PC-3 (cell line): ENCODE measurements at regions not wholly inside any gene's neighbourhood (a gene's known extent, or its start where the extent isn't known, plus 50 kb on each side); places are given as distances from the start of the nearest gene placed in this dataset.

Experiments
- ATAC-seq: fragments of 200-7000 bp; cut with Tn5 transposase; 2 replicates; pipeline ENCODE4 v1.9.1; 2020; ENCODE audit warnings: mild to moderate bottlenecking, moderate library complexity
- BruUV-seq: library from RNA; stranded (reverse); fragments of 400-500 nt; replicated peaks from 2 replicates; lab custom pipeline; 2021; lab: Mats Ljungman, UMichigan
- CTCF ChIA-PET: fragments of 300-600 bp; sonication (Branson Sonifier 250); formaldehyde crosslinking; loops from one replicate; lab custom pipeline; 2022; ENCODE audit warnings: antibody characterized with exemption; lab: Charles Lee
- POLR2A ChIA-PET: fragments of 300-600 bp; sonication (Branson Sonifier 250); formaldehyde crosslinking; loops from one replicate; lab custom pipeline; 2022; ENCODE audit warnings: antibody characterized with exemption; ENCODE audit not compliant: unreplicated experiment; lab: Charles Lee
- DNase-seq: peaks from one replicate; pipeline ENCODE4 v3.0.0-alpha.2; 2015
- H2AFZ ChIP-seq: fragments of 300-600 bp; sonication (generic); 2 replicates; pipeline ENCODE4 v1.6.0; 2016; ENCODE audit warnings: antibody characterized with exemption, low read length
- H3F3A ChIP-seq: fragments of 300-600 bp; sonication (generic); one replicate; pipeline ENCODE4 v1.6.0; 2017; ENCODE audit warnings: antibody characterized with exemption, low read length, control low read depth, mild to moderate bottlenecking; ENCODE audit not compliant: unreplicated experiment
- H3K27ac ChIP-seq: fragments of 300-600 bp; sonication (generic); 2 replicates; pipeline ENCODE4 v1.5.1; 2016; ENCODE audit warnings: mild to moderate bottlenecking, low read length
- H3K27me3 ChIP-seq: fragments of 300-600 bp; sonication (generic); 2 replicates; pipeline ENCODE4 v1.6.1; 2016; ENCODE audit warnings: low read length, mixed read lengths
- H3K36me3 ChIP-seq: fragments of 300-600 bp; sonication (generic); 2 replicates; pipeline ENCODE4 v1.6.1; 2016; ENCODE audit warnings: low read depth, mixed run types, low read length, mixed read lengths
- H3K4me1 ChIP-seq: fragments of 300-600 bp; sonication (generic); 2 replicates; pipeline ENCODE4 v1.5.1; 2016; ENCODE audit warnings: low read length; ENCODE audit not compliant: insufficient read depth
- H3K4me2 ChIP-seq: fragments of 300-600 bp; sonication (generic); 2 replicates; pipeline ENCODE4 v1.6.0; 2016; ENCODE audit warnings: low read length
- H3K4me3 ChIP-seq: fragments of 300-600 bp; sonication (generic); 2 replicates; pipeline ENCODE4 v1.5.1; 2016; ENCODE audit warnings: mild to moderate bottlenecking, low read length, mixed read lengths
- H3K79me2 ChIP-seq: fragments of 300-600 bp; sonication (generic); 2 replicates; pipeline ENCODE4 v1.6.1; 2017; ENCODE audit warnings: low read length, mixed read lengths
- H3K9ac ChIP-seq: fragments of 300-600 bp; sonication (generic); 2 replicates; pipeline ENCODE4 v1.6.0; 2016; ENCODE audit warnings: mild to moderate bottlenecking, low read length
- H3K9me2 ChIP-seq: fragments of 300-600 bp; sonication (generic); replicated peaks from 2 replicates; pipeline ENCODE4 v1.6.1; 2016; ENCODE audit warnings: mixed run types, low read length, mixed read lengths
- H3K9me3 ChIP-seq: fragments of 300-600 bp; sonication (generic); 2 replicates; pipeline ENCODE4 v1.6.1; 2016; ENCODE audit warnings: low read length, mixed read lengths
- H4K20me1 ChIP-seq: fragments of 300-600 bp; sonication (generic); 2 replicates; pipeline ENCODE4 v1.6.1; 2016; ENCODE audit warnings: low read length, mixed read lengths
- CTCF ChIP-seq: fragments of 300-600 bp; sonication (generic); conservative IDR thresholded peaks from 2 replicates; pipeline ENCODE4 v1.5.1; 2017; ENCODE audit warnings: antibody characterized with exemption, low read depth, mild to moderate bottlenecking, low read length
- EZH2 ChIP-seq: fragments of 300-600 bp; sonication (generic); IDR thresholded peaks from one replicate; pipeline ENCODE4 v1.6.1; 2017; ENCODE audit warnings: antibody characterized with exemption, mild to moderate bottlenecking, low read length; ENCODE audit not compliant: unreplicated experiment
- EZH2phosphoT487 ChIP-seq: fragments of 300-600 bp; sonication (generic); IDR thresholded peaks from 2 replicates; pipeline ENCODE4 v1.6.1; 2018; ENCODE audit warnings: mild to moderate bottlenecking, antibody characterized with exemption, low read length, borderline replicate concordance
- intact Hi-C: fragments of 100-400 bp; cut with micrococcal nuclease; formaldehyde crosslinking; loops from 2 replicates; pipeline ENCODE4 v1.9.0; 2023

DNA sequence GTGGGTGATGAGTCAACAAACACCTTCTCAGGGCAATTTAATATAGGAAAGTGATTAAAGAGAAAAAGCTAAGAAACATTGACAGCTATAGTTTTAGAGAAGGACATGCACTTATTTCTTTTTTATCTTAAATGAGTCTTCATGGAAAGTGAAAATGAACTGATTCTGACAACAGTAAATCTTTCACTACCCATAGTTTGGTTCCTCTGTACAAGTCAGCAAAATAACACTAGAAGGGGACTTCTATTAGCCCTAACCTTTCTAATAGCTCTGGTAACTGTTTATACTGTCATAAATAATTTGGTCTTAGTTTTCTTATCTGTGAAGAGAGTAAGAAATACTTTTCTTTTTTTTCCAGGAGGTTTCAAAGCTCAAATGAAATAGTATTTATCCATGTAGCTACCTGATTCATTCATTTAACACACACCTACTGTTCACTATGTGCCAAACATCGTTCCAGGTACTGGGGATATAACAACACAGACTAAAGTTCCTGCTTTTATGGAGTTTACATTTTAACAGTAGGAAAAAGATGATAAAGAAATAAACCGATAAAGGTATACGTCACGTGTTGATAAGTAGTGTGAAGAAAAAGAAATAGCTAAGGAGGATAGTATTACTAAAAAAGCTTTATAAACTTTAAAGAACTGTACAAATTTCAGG is 148.2 kb downstream of the PCSK1 start:
- ChIA-PET CTCF (no interaction called here), POLR2A (interaction anchor here (0.7 kb wide), 1 partner anchor 305 kb away, joined by 4 read pairs; no protein-coding TSS in a partner anchor)
- no peak for DNase-seq
- H3K4me1 ChIP-seq, result peaks cover 19% of the 10 kb centered on the region
- intact Hi-C loops, result no loop called here
- no peak overlapping the region for H3K27ac ChIP-seq
- no TSS peak for BruUV-seq
- ATAC-seq, result no peak
- H3K9me2 ChIP-seq, result no peaks in the 10 kb centered on the region
- H3K36me3 ChIP-seq, result no peaks in the 10 kb centered on the region
- H3K27me3 ChIP-seq, result no peaks in the 10 kb centered on the region
- H2AFZ ChIP-seq, result no peak overlapping the region
- TF ChIP-seq EZH2 (no peak), EZH2phosphoT487 (no peak), CTCF (no peak)
- no peaks in the 10 kb centered on the region for H3K79me2 ChIP-seq
- no peak overlapping the region for H3K9ac ChIP-seq
- peaks cover 9% of the 10 kb centered on the region for H3F3A ChIP-seq
- H4K20me1 ChIP-seq, result no peaks in the 10 kb centered on the region
- H3K4me3 ChIP-seq, result no peak overlapping the region
- H3K4me2 ChIP-seq, result no peak overlapping the region
- H3K9me3 ChIP-seq, result no peaks in the 10 kb centered on the region

DNA sequence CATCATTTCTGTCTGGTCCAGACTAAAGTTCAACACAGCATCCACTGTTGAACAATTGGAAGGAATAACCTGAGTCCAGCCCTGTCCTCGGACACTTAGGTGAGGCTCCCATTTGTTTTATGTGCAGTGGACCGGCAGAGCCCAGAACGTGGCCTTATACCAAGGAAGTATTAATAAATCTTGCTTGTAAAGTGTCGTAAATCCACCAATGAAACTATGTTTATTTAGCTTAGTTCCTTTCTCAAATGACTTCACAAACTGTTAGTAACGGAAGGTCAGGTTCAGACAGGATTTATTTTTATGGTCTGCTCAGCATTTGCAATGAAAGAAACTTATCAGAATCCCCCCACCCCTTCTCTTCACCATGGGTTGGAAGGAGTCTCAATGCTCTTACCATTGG is 149.5 kb downstream of the PCSK1 start:
- H3K36me3 ChIP-seq, result no peaks in the 10 kb centered on the region
- H3K27me3 ChIP-seq, result no peaks in the 10 kb centered on the region
- no peak for DNase-seq
- H3K9ac ChIP-seq, result no peak overlapping the region
- H3K4me1 ChIP-seq, result peaks cover 26% of the 10 kb centered on the region
- no peak for ATAC-seq
- no peaks in the 10 kb centered on the region for H3K9me3 ChIP-seq
- H3K27ac ChIP-seq, result no peak overlapping the region
- H3K4me3 ChIP-seq, result no peak overlapping the region
- no peak overlapping the region for H2AFZ ChIP-seq
- ChIA-PET CTCF (no interaction called here), POLR2A (no interaction called here)
- no peaks in the 10 kb centered on the region for H4K20me1 ChIP-seq
- BruUV-seq, result no TSS peak
- intact Hi-C loops, result no loop called here
- no peaks in the 10 kb centered on the region for H3K9me2 ChIP-seq
- TF ChIP-seq EZH2 (no peak), CTCF (no peak), EZH2phosphoT487 (no peak)
- H3K79me2 ChIP-seq, result no peaks in the 10 kb centered on the region
- peaks cover 14% of the 10 kb centered on the region for H3F3A ChIP-seq
- no peak overlapping the region for H3K4me2 ChIP-seq

GRCh38 chr5:96282020-96282419 is 151.0 kb downstream of the PCSK1 start:
- no peak overlapping the region for H3K27ac ChIP-seq
- ChIA-PET CTCF (no interaction called here), POLR2A (interaction anchor here (0.6 kb wide), 1 partner anchor 415 kb away, joined by 6 read pairs; no protein-coding TSS in a partner anchor)
- DNase-seq (no peak), ATAC-seq (no peak)
- intact Hi-C loops, result no loop called here
- no peak for TF ChIP-seq CTCF
- no peak for TF ChIP-seq EZH2
- no peak for TF ChIP-seq EZH2phosphoT487
- H4K20me1 ChIP-seq, result no peaks in the 10 kb centered on the region
- H3F3A ChIP-seq, result peaks cover 14% of the 10 kb centered on the region
- no TSS peak for BruUV-seq
- H3K4me3 ChIP-seq, result no peak overlapping the region
- peaks cover 25% of the 10 kb centered on the region for H3K4me1 ChIP-seq
- no peaks in the 10 kb centered on the region for H3K9me2 ChIP-seq
- H3K4me2 ChIP-seq, result no peak overlapping the region
- H3K27me3 ChIP-seq, result no peaks in the 10 kb centered on the region
- no peak overlapping the region for H2AFZ ChIP-seq
- H3K79me2 ChIP-seq, result no peaks in the 10 kb centered on the region
- no peaks in the 10 kb centered on the region for H3K9me3 ChIP-seq
- H3K9ac ChIP-seq, result no peak overlapping the region
- H3K36me3 ChIP-seq, result no peaks in the 10 kb centered on the region
